Neuronal stem cell (in vitro differentiated cells): ENCODE measurements at regions not wholly inside any gene's neighbourhood (a gene's known extent, or its start where the extent isn't known, plus 50 kb on each side); places are given as distances from the start of the nearest gene placed in this dataset.

Experiments used
- DNase-seq: peaks from one replicate; pipeline ENCODE4 v3.0.0-alpha.2; 2013; ENCODE audit warnings: low spot score
- H2AFZ ChIP-seq: one replicate; pipeline ENCODE4 v1.6.1; 2013; ENCODE audit warnings: mild to moderate bottlenecking, low read length, inconsistent platforms
- H2AK5ac ChIP-seq: 2 replicates; pipeline ENCODE4 v1.6.1; 2013; ENCODE audit warnings: low read depth, mild to moderate bottlenecking, inconsistent platforms, low read length, moderate library complexity, mixed read lengths
- H2BK120ac ChIP-seq: 2 replicates; pipeline ENCODE4 v1.6.1; 2013; ENCODE audit warnings: low read depth, mild to moderate bottlenecking, inconsistent platforms, low read length, moderate library complexity, mixed read lengths
- H2BK12ac ChIP-seq: one replicate; pipeline ENCODE4 v1.6.1; 2013; ENCODE audit warnings: low read length, inconsistent platforms
- H2BK15ac ChIP-seq: 2 replicates; pipeline ENCODE4 v1.6.1; 2013; ENCODE audit warnings: mild to moderate bottlenecking, low read length, inconsistent platforms, mixed read lengths
- H2BK5ac ChIP-seq: one replicate; pipeline ENCODE4 v1.6.1; 2013; ENCODE audit warnings: inconsistent platforms, mild to moderate bottlenecking, low read length, moderate library complexity
- H3K14ac ChIP-seq: one replicate; pipeline ENCODE4 v1.6.1; 2013; ENCODE audit warnings: low read length, inconsistent platforms
- H3K18ac ChIP-seq: 2 replicates; pipeline ENCODE4 v1.6.1; 2013; ENCODE audit warnings: low read length, inconsistent platforms
- H3K23ac ChIP-seq: 2 replicates; pipeline ENCODE4 v1.6.1; 2013; ENCODE audit warnings: low read depth, mild to moderate bottlenecking, mixed read lengths, low read length, inconsistent platforms; ENCODE audit not compliant: poor library complexity
- H3K27ac ChIP-seq: replicated peaks from 3 replicates; pipeline ENCODE4 v1.5.1; 2013; ENCODE audit warnings: low read length, inconsistent platforms
- H3K27me3 ChIP-seq, 3 experiments: 2 replicates each; pipeline ENCODE4 v1.6.1; 2013; ENCODE audit warnings: low read length in 3 of 3, mild to moderate bottlenecking in 2 of 3, inconsistent platforms in 1 of 3, low read depth in 1 of 3, mixed read lengths in 1 of 3, moderate library complexity in 1 of 3; ENCODE audit not compliant: control insufficient read depth in 3 of 3, insufficient read depth in 3 of 3
- H3K36me3 ChIP-seq, 2 donors: replicated peaks in 1 of 2; 2 replicates each; pipeline ENCODE4 v1.6.1; 2013; ENCODE audit warnings: low read length in 2 of 2; ENCODE audit not compliant: control insufficient read depth in 2 of 2, insufficient read depth in 2 of 2
- H3K4ac ChIP-seq: 2 replicates; pipeline ENCODE4 v1.6.1; 2013; ENCODE audit warnings: inconsistent platforms, mild to moderate bottlenecking, low read length, moderate library complexity
- H3K4me1 ChIP-seq, 2 donors: 1 replicate in 1 of 2; 2 replicates in 1 of 2; pipeline ENCODE4 v1.6.1; 2013; ENCODE audit warnings: low read length in 2 of 2, low read depth in 1 of 2; ENCODE audit not compliant: control insufficient read depth in 2 of 2, insufficient read depth in 1 of 2
- H3K4me2 ChIP-seq: one replicate; pipeline ENCODE4 v1.6.1; 2013; ENCODE audit warnings: mild to moderate bottlenecking, low read length, inconsistent platforms; ENCODE audit not compliant: insufficient read depth, poor library complexity, severe bottlenecking
- H3K4me3 ChIP-seq, 2 donors: 2 replicates each; pipeline ENCODE4 v1.5.1; 2013; ENCODE audit warnings: low read length in 2 of 2, mild to moderate bottlenecking in 2 of 2, inconsistent platforms in 1 of 2, moderate library complexity in 1 of 2
- H3K79me1 ChIP-seq: one replicate; pipeline ENCODE4 v1.6.1; 2013; ENCODE audit warnings: low read depth, mild to moderate bottlenecking, inconsistent platforms, low read length, moderate library complexity
- H3K9ac ChIP-seq: one replicate; pipeline ENCODE4 v1.6.1; 2013; ENCODE audit warnings: mild to moderate bottlenecking, low read depth, low read length, inconsistent platforms; ENCODE audit not compliant: poor library complexity
- H3K9me3 ChIP-seq, 2 donors: replicated peaks in 1 of 2; 2 replicates each; pipeline versions ENCODE3 to v1.6.1; 2013; ENCODE audit warnings: low read length in 2 of 2, mild to moderate bottlenecking in 2 of 2, inconsistent platforms in 1 of 2, low read depth in 1 of 2, mixed read lengths in 1 of 2, moderate library complexity in 1 of 2; ENCODE audit not compliant: control insufficient read depth in 2 of 2, insufficient read depth in 1 of 2
- H4K8ac ChIP-seq: one replicate; pipeline ENCODE4 v1.6.1; 2013; ENCODE audit warnings: low read depth, mild to moderate bottlenecking, inconsistent platforms, low read length, moderate library complexity
- H4K91ac ChIP-seq: one replicate; pipeline ENCODE4 v1.6.1; 2013; ENCODE audit warnings: low read length, low read depth, mild to moderate bottlenecking, inconsistent platforms; ENCODE audit not compliant: poor library complexity
- WGBS, 2 donors: extraction: QIAGEN DNeasy Blood & Tissue Kit; methylation state at CpG; one replicate each; pipeline ENCODE4 v1.1.7; 2013; ENCODE audit warnings: missing lambda C conversion rate in 2 of 2, mixed read lengths in 1 of 2; ENCODE audit not compliant: insufficient read length in 2 of 2, insufficient replicate concordance in 1 of 2; ENCODE audit errors: extremely low coverage in 2 of 2; 5-methylcytosine and 5-hydroxymethylcytosine counted together

GRCh38 chr18:60671021-60671420, 298.4 kb upstream of the MC4R start:
- no peak overlapping the region for H3K27ac ChIP-seq
- H3K4ac ChIP-seq: no peak overlapping the region
- DNase-seq: no peak
- H2BK120ac ChIP-seq: no peak overlapping the region
- no peak overlapping the region for H2AK5ac ChIP-seq
- H3K14ac ChIP-seq: no peak overlapping the region
- H3K27me3 ChIP-seq: no peaks in the 10 kb centered on the region
- no peak overlapping the region for H3K9ac ChIP-seq
- H3K79me1 ChIP-seq: no peaks in the 10 kb centered on the region
- WGBS, 2 donors: no CpG with 5 or more reads among the region's 1 CpG
- no peak overlapping the region for H2BK5ac ChIP-seq
- no peak overlapping the region for H3K23ac ChIP-seq
- H2BK12ac ChIP-seq: no peak overlapping the region
- no peaks in the 10 kb centered on the region for H3K4me1 ChIP-seq
- H3K18ac ChIP-seq: no peak overlapping the region
- no peak overlapping the region for H4K8ac ChIP-seq
- no peak overlapping the region for H4K91ac ChIP-seq
- H2BK15ac ChIP-seq: no peak overlapping the region
- no peak overlapping the region for H3K4me2 ChIP-seq
- H2AFZ ChIP-seq: no peak overlapping the region
- no peaks in the 10 kb centered on the region for H3K9me3 ChIP-seq
- no peak overlapping the region for H3K4me3 ChIP-seq
- no peaks in the 10 kb centered on the region for H3K36me3 ChIP-seq

- H3K9ac ChIP-seq: no peak overlapping the region
These were observed 302.6 kb upstream of the MC4R start for GRCh38 chr18:60675126-60675525.

GRCh38 chr18:60675801-60676200, 303.2 kb upstream of the MC4R start:
- Histone ChIP-seq H3K18ac (no peak overlapping the region), H3K4me1 (no peaks in the 10 kb centered on the region), H3K4me2 (no peak overlapping the region), H2BK15ac (no peak overlapping the region), H4K91ac (no peak overlapping the region), H3K4ac (no peak overlapping the region), H3K27me3 (no peaks in the 10 kb centered on the region), H3K9ac (no peak overlapping the region), H2BK120ac (no peak overlapping the region), H3K14ac (no peak overlapping the region), H2BK5ac (no peak overlapping the region), H2BK12ac (no peak overlapping the region), H2AK5ac (no peak overlapping the region), H3K36me3 (no peaks in the 10 kb centered on the region), H3K23ac (no peak overlapping the region), H4K8ac (no peak overlapping the region), H2AFZ (no peak overlapping the region), H3K27ac (no peak overlapping the region), H3K79me1 (no peaks in the 10 kb centered on the region), H3K9me3 (no peaks in the 10 kb centered on the region), H3K4me3 (no peak overlapping the region)
- DNase-seq: no peak
- no CpG with 5 or more reads among the region's 2 CpGs for WGBS, 2 donors

More at GRCh38 chr18:60675126-60675525, 302.6 kb upstream of the MC4R start:
- Histone ChIP-seq H3K27ac (no peak overlapping the region), H4K91ac (no peak overlapping the region), H2BK12ac (no peak overlapping the region), H3K79me1 (no peaks in the 10 kb centered on the region), H3K36me3 (no peaks in the 10 kb centered on the region), H3K4me3 (no peak overlapping the region), H2BK15ac (no peak overlapping the region), H3K27me3 (no peaks in the 10 kb centered on the region), H3K9me3 (no peaks in the 10 kb centered on the region), H3K23ac (no peak overlapping the region), H3K18ac (no peak overlapping the region), H3K4me1 (no peaks in the 10 kb centered on the region), H3K4me2 (no peak overlapping the region), H2AK5ac (no peak overlapping the region), H2BK5ac (no peak overlapping the region), H2BK120ac (no peak overlapping the region), H2AFZ (no peak overlapping the region), H3K14ac (no peak overlapping the region), H4K8ac (no peak overlapping the region), H3K4ac (no peak overlapping the region)
- DNase-seq: no peak
- no CpG with 5 or more reads among the region's 4 CpGs for WGBS, 2 donors

- Histone ChIP-seq H2BK5ac (no peak overlapping the region), H2BK15ac (no peak overlapping the region), H3K23ac (no peak overlapping the region), H2BK120ac (no peak overlapping the region), H3K36me3 (no peaks in the 10 kb centered on the region), H3K9me3 (no peaks in the 10 kb centered on the region), H3K79me1 (no peaks in the 10 kb centered on the region), H4K8ac (no peak overlapping the region), H3K27ac (no peak overlapping the region), H2BK12ac (no peak overlapping the region), H3K18ac (no peak overlapping the region), H3K9ac (no peak overlapping the region), H4K91ac (no peak overlapping the region), H3K4ac (no peak overlapping the region), H2AK5ac (no peak overlapping the region), H3K4me1 (no peaks in the 10 kb centered on the region), H3K4me2 (no peak overlapping the region), H3K14ac (no peak overlapping the region), H3K4me3 (no peak overlapping the region), H2AFZ (no peak overlapping the region), H3K27me3 (no peaks in the 10 kb centered on the region)
- WGBS, 2 donors: no CpG with 5 or more reads among the region's 4 CpGs
- DNase-seq: no peak
These were observed 304.2 kb upstream of the MC4R start for GRCh38 chr18:60676815-60677214.
